ENCODE measurements at regions not wholly inside any gene's neighbourhood (a gene's known extent, or its start where the extent isn't known, plus 50 kb on each side); places are given as distances from the start of the nearest gene placed in this dataset.

- TF ChIP-seq ATF1 (CRISPR knock-in tag; IDR thresholded peaks at IDR 0.05) (no peak), ATF1 (tag; IDR thresholded peaks at IDR 0.05) (no peak), NFIX (CRISPR knock-in tag; IDR thresholded peaks at IDR 0.05; ENCODE audit: low read depth) (no peak), BDP1 (IDR thresholded peaks at IDR 0.05; ENCODE audit: insufficient read depth, insufficient read length) (no peak), RHOXF2B (CRISPR knock-in tag; conservative IDR thresholded peaks at IDR 0.05) (no peak), ZFX (CRISPR knock-in tag; IDR thresholded peaks at IDR 0.05) (no peak)
Measured at GRCh38 chr11:134731213-134731961, 319.3 kb upstream of the B3GAT1 start (continued).

- Histone ChIP-seq H4K20me1 (replicated peaks; ENCODE audit: control insufficient read depth, insufficient read depth, low read length) (no peaks in the 10 kb centered on the region; the same call in 1 of the 2 replicates), H3K4me1 (replicated peaks in 1 of 2; ENCODE audit: control insufficient read depth in 2 of 2, insufficient read depth in 2 of 2, low read length in 2 of 2) (no peaks in the 10 kb centered on the region), H3K9ac (ENCODE audit: insufficient read depth in 1 of 2, low read depth in 2 of 2, low read length in 2 of 2) (no peak overlapping the region), H3K9me3 (replicated peaks; ENCODE audit: control insufficient read depth, insufficient read depth, low read depth, low read length) (no peaks in the 10 kb centered on the region), H2AFZ (ENCODE audit: low read depth, low read length) (no peak overlapping the region), H3K4me2 (ENCODE audit: insufficient read depth, low read length) (no peak overlapping the region), H3K36me3 (ENCODE audit: control insufficient read depth, insufficient read depth, low read length) (no peaks in the 10 kb centered on the region), H3K27me3 (ENCODE audit: control insufficient read depth in 2 of 2, insufficient read depth in 2 of 2, low read length in 2 of 2) (peaks cover 0 to 27% of the 10 kb centered on the region in 2 experiments; a peak in 4 of 5 replicates), H3K9me1 (ENCODE audit: control insufficient read depth, insufficient read depth, low read length) (no peaks in the 10 kb centered on the region), H3K27ac (ENCODE audit: extremely low read depth, low read depth, low read length) (no peak overlapping the region), H3K4me3 (no peak overlapping the region), H3K79me2 (ENCODE audit: control insufficient read depth, insufficient read depth, low read length) (no peaks in the 10 kb centered on the region)
- CTCF ChIA-PET (ENCODE audit: low intra/inter-chr PET ratio): no interaction called here
- ATAC-seq (no peak), FAIRE-seq (no peak), DNase-seq (ENCODE audit: extremely low read depth in 1 of 4, low spot score in 3 of 4) (no peak)
- TF ChIP-seq DMBX1 (CRISPR knock-in tag; IDR thresholded peaks at IDR 0.05; ENCODE audit: borderline replicate concordance) (no peak), KLF1 (tag; IDR thresholded peaks at IDR 0.05) (no peak), SIN3B (IDR thresholded peaks at IDR 0.05; ENCODE audit: low read depth) (no peak)
- intact Hi-C loops (cut with micrococcal nuclease): no loop called here
- 2% methylated on average over 5 of the region's 5 CpGs for WGBS (ENCODE audit: insufficient coverage, low coverage, missing lambda C conversion rate)
- in situ Hi-C loops (cut with MboI): no loop called here
- POLR2A ChIA-PET: no interaction called here
- BruUV-seq (replicated peaks): no TSS peak
Measured at GRCh38 chr11:134730561-134731212, 318.6 kb upstream of the B3GAT1 start.
